ENCODE measurements at regions not wholly inside any gene's neighbourhood (a gene's known extent, or its start where the extent isn't known, plus 50 kb on each side); places are given as distances from the start of the nearest gene placed in this dataset.
"Not testable (repeated sequence)": the region's sequence is repeated elsewhere in the genome, so short reads cannot be mapped to it uniquely, and the experiment has no call there.

GRCh38 chr15:63447017-63447676, 57.2 kb upstream of the USP3 start:
- peaks cover 11% of the 10 kb centered on the region for H3K4me1 Mint-ChIP-seq (ENCODE audit: low read depth)
- no peaks in the 10 kb centered on the region for H3K9me3 Mint-ChIP-seq (ENCODE audit: insufficient read depth)
- no peak overlapping the region for H3K27ac Mint-ChIP-seq
- H3K27me3 Mint-ChIP-seq (ENCODE audit: low read depth), result no peaks in the 10 kb centered on the region
- ChIA-PET CTCF (interaction anchor here (0.9 to 3.4 kb wide), 4 partner anchors 10 to 163 kb away, joined by 3 to 16 read pairs (median 6); no protein-coding TSS in a partner anchor), POLR2A (interaction anchor here (1.5 kb wide), 1 partner anchor 10 kb away, joined by 5 read pairs; no protein-coding TSS in a partner anchor)
- no peak for ATAC-seq
- no peaks in the 10 kb centered on the region for H3K36me3 Mint-ChIP-seq (ENCODE audit: low read depth)
- DNase-seq, result no peak
- no peak overlapping the region for H3K4me3 Mint-ChIP-seq

GRCh38 chr15:63448266-63448665, 56.1 kb upstream of the USP3 start:
- ChIA-PET CTCF (interaction anchor here (2.7 to 3.4 kb wide), 2 partner anchors 11 to 18 kb away, joined by 9 to 16 read pairs; no protein-coding TSS in a partner anchor), POLR2A (no interaction called here)
- Mint-ChIP-seq H3K9me3 (ENCODE audit: insufficient read depth) (no peaks in the 10 kb centered on the region), H3K4me1 (ENCODE audit: low read depth) (peaks cover 17% of the 10 kb centered on the region), H3K4me3 (no peak overlapping the region), H3K27ac (no peak overlapping the region), H3K27me3 (ENCODE audit: low read depth) (no peaks in the 10 kb centered on the region), H3K36me3 (ENCODE audit: low read depth) (no peaks in the 10 kb centered on the region)
- ATAC-seq, result no peak
- no peak for DNase-seq

- POLR2A ChIA-PET; H3K27me3 Mint-ChIP-seq (ENCODE audit: low read depth); H3K4me3 Mint-ChIP-seq; H3K9me3 Mint-ChIP-seq (ENCODE audit: insufficient read depth); DNase-seq; ATAC-seq; H3K36me3 Mint-ChIP-seq (ENCODE audit: low read depth); H3K27ac Mint-ChIP-seq: not testable (repeated sequence)
- H3K4me1 Mint-ChIP-seq (ENCODE audit: low read depth), result peaks cover 23% of the 10 kb centered on the region
- CTCF ChIA-PET, result interaction anchor here (2.7 to 3.4 kb wide), 2 partner anchors 12 to 18 kb away, joined by 9 to 16 read pairs; no protein-coding TSS in a partner anchor
These were observed 55.4 kb upstream of the USP3 start for GRCh38 chr15:63448872-63449555.

- H3K4me3 Mint-ChIP-seq, result no peak overlapping the region
- H3K4me1 Mint-ChIP-seq (ENCODE audit: low read depth), result peaks cover 23% of the 10 kb centered on the region
- ATAC-seq (no peak), DNase-seq (no peak)
- H3K36me3 Mint-ChIP-seq (ENCODE audit: low read depth), result no peaks in the 10 kb centered on the region
- H3K27ac Mint-ChIP-seq, result no peak overlapping the region
- H3K27me3 Mint-ChIP-seq (ENCODE audit: low read depth), result no peaks in the 10 kb centered on the region
- ChIA-PET CTCF (no interaction called here), POLR2A (no interaction called here)
- H3K9me3 Mint-ChIP-seq (ENCODE audit: insufficient read depth), result no peaks in the 10 kb centered on the region
These were observed 54.7 kb upstream of the USP3 start for GRCh38 chr15:63449731-63450130.

DNA sequence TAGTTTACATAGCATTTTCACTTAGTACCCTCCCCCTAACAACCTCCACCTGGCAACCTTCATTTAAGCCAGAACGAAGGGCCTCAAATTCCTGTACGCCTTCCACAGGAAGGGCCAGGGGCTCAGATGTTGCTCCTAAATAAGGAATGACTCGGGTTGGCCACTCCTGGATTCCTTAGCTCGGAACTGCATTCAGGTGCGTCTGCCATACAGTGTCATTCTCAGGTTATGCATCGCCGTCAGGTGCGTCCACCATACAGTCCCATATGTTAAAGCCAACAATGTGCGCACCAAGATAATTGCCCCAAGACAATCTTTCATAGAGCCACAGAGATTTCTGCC, 53.5 kb upstream of the USP3 start:
- Mint-ChIP-seq H3K36me3 (ENCODE audit: low read depth) (no peaks in the 10 kb centered on the region), H3K4me1 (ENCODE audit: low read depth) (peaks cover 21% of the 10 kb centered on the region), H3K9me3 (ENCODE audit: insufficient read depth) (no peaks in the 10 kb centered on the region), H3K27me3 (ENCODE audit: low read depth) (no peaks in the 10 kb centered on the region), H3K4me3 (no peak overlapping the region), H3K27ac (no peak overlapping the region)
- DNase-seq (no peak), ATAC-seq (no peak)
- ChIA-PET POLR2A (no interaction called here), CTCF (no interaction called here)

DNA sequence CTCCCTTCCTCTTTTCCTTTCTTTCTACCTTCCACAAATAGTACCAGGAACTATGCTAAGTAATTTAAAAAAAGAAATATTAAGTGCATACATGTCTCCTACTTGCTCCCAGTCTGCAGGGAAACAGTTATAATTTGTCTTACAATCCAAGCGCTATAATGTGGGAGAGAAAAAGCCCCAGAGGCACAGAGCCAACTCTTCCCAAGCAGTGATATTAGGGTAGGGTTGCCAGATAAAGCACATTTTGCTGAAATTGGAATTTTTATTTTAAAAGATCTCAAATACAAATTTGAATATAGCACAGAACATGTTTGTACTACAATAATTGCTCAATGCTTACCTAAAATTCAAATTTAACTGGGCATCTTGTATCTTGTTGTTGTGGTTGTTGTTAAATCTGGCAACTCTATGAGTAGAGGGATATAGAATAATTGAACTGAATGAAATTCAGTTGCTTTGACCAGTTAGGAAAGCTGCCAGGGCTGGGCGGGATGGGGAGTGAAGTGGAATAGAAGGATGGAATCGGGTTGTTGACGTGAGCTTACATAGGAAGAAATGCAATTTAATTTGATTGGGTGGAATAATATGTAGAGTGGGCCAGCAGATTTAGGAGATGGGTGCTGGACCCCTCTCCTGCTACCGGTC, 52.6 kb upstream of the USP3 start:
- POLR2A ChIA-PET, result no interaction called here
- H3K9me3 Mint-ChIP-seq (ENCODE audit: insufficient read depth), result no peaks in the 10 kb centered on the region
- H3K4me3 Mint-ChIP-seq, result no peak overlapping the region
- no peak for ATAC-seq
- H3K27me3 Mint-ChIP-seq (ENCODE audit: low read depth), result peaks cover 3% of the 10 kb centered on the region
- H3K27ac Mint-ChIP-seq, result no peak overlapping the region
- DNase-seq, result no peak
- no peaks in the 10 kb centered on the region for H3K36me3 Mint-ChIP-seq (ENCODE audit: low read depth)
- CTCF ChIA-PET, result no interaction called here
- H3K4me1 Mint-ChIP-seq (ENCODE audit: low read depth), result peaks cover 12% of the 10 kb centered on the region

GRCh38 chr15:63452552-63453136, 51.7 kb upstream of the USP3 start:
- H3K27ac Mint-ChIP-seq, result no peak overlapping the region
- DNase-seq, result no peak
- no peak for ATAC-seq
- no peaks in the 10 kb centered on the region for H3K9me3 Mint-ChIP-seq (ENCODE audit: insufficient read depth)
- peaks cover 3% of the 10 kb centered on the region for H3K27me3 Mint-ChIP-seq (ENCODE audit: low read depth)
- H3K36me3 Mint-ChIP-seq (ENCODE audit: low read depth), result no peaks in the 10 kb centered on the region
- ChIA-PET POLR2A (no interaction called here), CTCF (interaction anchor here (1.2 kb wide), 1 partner anchor 16 kb away, joined by 5 read pairs; no protein-coding TSS in a partner anchor)
- H3K4me1 Mint-ChIP-seq (ENCODE audit: low read depth), result peaks cover 12% of the 10 kb centered on the region
- H3K4me3 Mint-ChIP-seq, result no peak overlapping the region

DNA sequence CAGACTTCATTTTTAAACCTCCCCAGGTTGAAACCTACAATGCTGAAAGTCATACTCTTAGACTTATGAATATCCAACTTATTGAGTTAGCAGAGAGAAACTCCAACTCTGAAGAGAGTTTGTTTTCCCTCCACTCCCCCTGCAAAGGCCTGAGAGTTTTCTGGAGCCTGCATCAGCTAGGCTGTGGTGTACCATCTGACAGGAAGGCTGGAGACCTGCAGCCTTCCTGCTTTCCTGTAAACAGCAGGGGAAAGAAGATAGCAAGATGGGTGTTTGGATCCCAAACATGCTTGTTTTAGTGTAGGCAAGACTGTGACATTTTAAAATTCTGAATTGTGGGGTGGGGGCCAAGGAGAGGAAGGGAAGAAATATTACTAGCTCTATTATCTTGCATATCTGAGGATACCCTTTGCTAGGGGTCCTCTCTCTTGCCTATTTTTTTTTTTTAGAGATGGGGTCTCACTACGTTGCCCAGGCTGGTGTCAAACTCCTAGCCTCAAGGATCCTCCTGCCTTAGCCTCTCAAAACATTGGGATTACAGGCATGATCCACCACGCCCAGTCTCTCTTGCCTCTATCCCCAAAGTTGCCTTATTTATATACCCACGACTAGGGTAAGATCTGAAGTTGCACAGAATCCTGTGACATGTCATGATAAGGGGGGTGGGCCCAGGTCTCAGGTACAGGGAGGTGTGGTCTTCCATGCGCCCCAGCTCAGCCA, 51.0 kb upstream of the USP3 start:
- no peaks in the 10 kb centered on the region for H3K36me3 Mint-ChIP-seq (ENCODE audit: low read depth)
- ChIA-PET CTCF (interaction anchor here (0.9 to 1.2 kb wide), 3 partner anchors 13 to 146 kb away, joined by 3 to 5 read pairs (median 3); no protein-coding TSS in a partner anchor), POLR2A (no interaction called here)
- peaks cover 12% of the 10 kb centered on the region for H3K4me1 Mint-ChIP-seq (ENCODE audit: low read depth)
- H3K4me3 Mint-ChIP-seq, result no peak overlapping the region
- no peak for ATAC-seq
- H3K27ac Mint-ChIP-seq, result no peak overlapping the region
- H3K9me3 Mint-ChIP-seq (ENCODE audit: insufficient read depth), result no peaks in the 10 kb centered on the region
- no peak for DNase-seq
- peaks cover 3% of the 10 kb centered on the region for H3K27me3 Mint-ChIP-seq (ENCODE audit: low read depth)

DNA sequence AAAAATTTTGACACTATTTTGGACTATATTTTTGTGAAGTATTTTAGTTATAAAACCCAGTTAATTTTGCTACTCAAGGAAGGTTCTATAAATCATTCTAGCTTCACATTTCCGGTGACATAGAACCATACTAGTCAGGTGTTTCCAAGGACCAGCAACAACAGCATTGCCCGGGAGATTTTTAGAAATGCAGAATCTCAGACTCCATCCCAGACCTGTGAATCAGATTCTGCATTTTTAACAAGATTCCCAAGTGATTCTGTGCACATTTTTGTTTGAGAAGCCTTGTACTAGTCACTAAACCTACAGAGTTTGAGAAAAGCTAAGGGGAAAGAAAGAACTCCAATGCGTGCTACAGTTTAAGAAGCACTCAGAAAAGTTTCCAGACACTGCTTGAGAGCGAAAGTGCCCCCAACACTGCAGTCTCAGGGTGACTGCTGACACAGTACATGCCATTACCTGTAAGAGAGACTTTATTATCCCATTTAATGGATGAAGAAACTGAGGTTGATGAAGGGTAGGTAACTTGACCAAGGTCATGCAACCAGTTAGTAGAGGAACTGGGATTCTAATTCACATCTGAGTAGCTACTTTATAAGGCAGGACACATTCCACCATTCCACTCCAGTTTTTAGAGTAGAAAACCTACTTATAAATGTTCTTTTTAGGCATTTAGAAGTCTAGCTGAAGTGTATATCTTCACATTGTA, 49.7 kb upstream of the USP3 start:
- ATAC-seq, result no peak
- DNase-seq, result no peak
- H3K27me3 Mint-ChIP-seq (ENCODE audit: low read depth), result peaks cover 3% of the 10 kb centered on the region
- CTCF ChIA-PET, result interaction anchor here (1.0 to 1.2 kb wide), 2 partner anchors 8 to 12 kb away, joined by 3 read pairs; no protein-coding TSS in a partner anchor
- POLR2A ChIA-PET, result interaction anchor here (0.7 kb wide), 1 partner anchor 68 kb away, joined by 3 read pairs; no protein-coding TSS in a partner anchor
- H3K4me3 Mint-ChIP-seq, result no peak overlapping the region
- H3K27ac Mint-ChIP-seq, result no peak overlapping the region
- peaks cover 12% of the 10 kb centered on the region for H3K4me1 Mint-ChIP-seq (ENCODE audit: low read depth)
- no peaks in the 10 kb centered on the region for H3K36me3 Mint-ChIP-seq (ENCODE audit: low read depth)
- no peaks in the 10 kb centered on the region for H3K9me3 Mint-ChIP-seq (ENCODE audit: insufficient read depth)

All from activated CD8-positive, alpha-beta T cell treated with anti-CD3 and anti-CD28 coated beads, Interleukin-2, amount 10 ng/mL, durations not matched to agents 7 days and 5 days (primary cell).